A549 (cell line): ENCODE measurements at regions not wholly inside any gene's neighbourhood (a gene's known extent, or its start where the extent isn't known, plus 50 kb on each side); places are given as distances from the start of the nearest gene placed in this dataset.

ENCODE experiments used
- ATAC-seq, 2 experiments: fragments of 200-7000 bp in 1 of 2; fragments of >200 bp in 1 of 2; cut with Nextera tagmentation in 1 of 2; cut with Tn5 transposase in 1 of 2; 3 replicates each; pipeline versions ENCODE4 v1.8.0 to v1.9.1; 2018 to 2020; ENCODE audit warnings: mild to moderate bottlenecking in 1 of 2, moderate library complexity in 1 of 2
- CTCF ChIA-PET: fragments of 300-600 bp; sonication (Branson Sonifier 250); formaldehyde crosslinking; extraction: SDS; loops from one replicate; lab custom pipeline; 2021; ENCODE audit warnings: antibody characterized with exemption, inconsistent platforms; lab: Yijun Ruan, JAX
- POLR2A ChIA-PET: fragments of 350-600 bp; formaldehyde crosslinking; extraction: SDS; loops from one replicate; lab custom pipeline; 2021; ENCODE audit warnings: antibody characterized with exemption, inconsistent platforms; lab: Yijun Ruan, JAX
- DNase-seq, 2 experiments: peaks; one replicate each; pipeline versions ENCODE4 v3.0.0 to v3.0.0-alpha.2; 2011 to 2016; ENCODE audit warnings: low read depth in 1 of 2, low spot score in 1 of 2
- FAIRE-seq: peaks from 2 replicates; lab custom pipeline; 2011; peaks lifted over from hg19 to GRCh38; lab: Jason Lieb, UNC
- H3K27ac ChIP-seq, 2 experiments: fragments of >200 bp; sonication (Bioruptor Twin); formaldehyde crosslinking; 3 replicates each; pipeline ENCODE4 v1.5.1; 2016 to 2017
- H3K4me1 ChIP-seq: fragments of >200 bp; sonication (Bioruptor Twin); formaldehyde crosslinking; 3 replicates; pipeline ENCODE4 v1.6.1; 2016
- H3K4me2 ChIP-seq: fragments of >200 bp; sonication (Bioruptor Twin); formaldehyde crosslinking; 3 replicates; pipeline ENCODE4 v1.6.1; 2016
- H3K4me3 ChIP-seq: fragments of >200 bp; sonication (Bioruptor Twin); formaldehyde crosslinking; 3 replicates; pipeline ENCODE4 v1.5.1; 2016
- H3K9me3 ChIP-seq: fragments of >200 bp; sonication (Bioruptor Twin); formaldehyde crosslinking; 3 replicates; pipeline ENCODE4 v1.6.1; 2016
- BCL3 ChIP-seq: fragments of >200 bp; sonication (Bioruptor Twin); formaldehyde crosslinking; IDR thresholded peaks from 3 replicates; pipeline ENCODE4 v1.6.1; 2016
- CBX2 ChIP-seq: fragments of 200-600 bp; sonication (generic); IDR thresholded peaks from 2 replicates; pipeline ENCODE4 v1.6.1; 2016; ENCODE audit warnings: low read depth, mild to moderate bottlenecking, borderline replicate concordance
- CBX8 ChIP-seq: fragments of 200-600 bp; sonication (generic); IDR thresholded peaks from 2 replicates; pipeline ENCODE4 v1.6.1; 2016
- CHD4 ChIP-seq: fragments of 200-600 bp; sonication (generic); IDR thresholded peaks from 2 replicates; pipeline ENCODE4 v1.6.1; 2016; ENCODE audit warnings: antibody characterized with exemption, mild to moderate bottlenecking, borderline replicate concordance
- EHF ChIP-seq: fragments of 250-450 bp; sonication (Bioruptor Pico); IDR thresholded peaks from 2 replicates; pipeline ENCODE4 v1.5.0; 2020; ENCODE audit warnings: mild to moderate bottlenecking
- FOSB ChIP-seq: fragments of 250-450 bp; sonication (Bioruptor Pico); IDR thresholded peaks from 2 replicates; pipeline ENCODE4 v1.5.0; 2020; ENCODE audit warnings: mild to moderate bottlenecking, moderate library complexity
- FOSL2 ChIP-seq, 2 experiments: fragments of 450-650 bp in 1 of 2; fragments of >200 bp in 1 of 2; sonication (Bioruptor Twin) in 1 of 2; formaldehyde crosslinking; IDR thresholded peaks; 2 replicates each; pipeline versions ENCODE4 v1.5.0 to v1.6.1; 2016 to 2020; ENCODE audit warnings: mild to moderate bottlenecking in 1 of 2, moderate library complexity in 1 of 2
- GATA3 ChIP-seq: IDR thresholded peaks from 2 replicates; pipeline ENCODE4 v1.6.1; 2012; ENCODE audit warnings: borderline replicate concordance
- HDAC2 ChIP-seq: fragments of 200-600 bp; sonication (generic); IDR thresholded peaks from 2 replicates; pipeline ENCODE4 v1.6.1; 2016
- JUN ChIP-seq, 2 experiments: fragments of >200 bp; sonication (Bioruptor Twin); formaldehyde crosslinking; IDR thresholded peaks; 2 replicates in 1 of 2; 3 replicates in 1 of 2; pipeline ENCODE4 v1.6.1; 2016 to 2017
- KDM1A ChIP-seq: fragments of 200-600 bp; sonication (generic); IDR thresholded peaks from 2 replicates; pipeline ENCODE4 v1.6.1; 2016; ENCODE audit warnings: low read depth, mild to moderate bottlenecking
- KDM5A ChIP-seq: fragments of 200-600 bp; sonication (generic); IDR thresholded peaks from 2 replicates; pipeline ENCODE4 v1.6.1; 2016; ENCODE audit warnings: antibody characterized with exemption, mild to moderate bottlenecking
- MAFK ChIP-seq: fragments of 450-650 bp; IDR thresholded peaks from 2 replicates; pipeline ENCODE4 v1.6.1; 2014; ENCODE audit not compliant: partially characterized antibody
- NPAS2 ChIP-seq: fragments of 250-450 bp; sonication (Bioruptor Pico); IDR thresholded peaks from 2 replicates; pipeline ENCODE4 v1.8.0; 2022; ENCODE audit warnings: mild to moderate bottlenecking, moderate library complexity, borderline replicate concordance
- PHF8 ChIP-seq: fragments of 200-600 bp; sonication (generic); IDR thresholded peaks from 2 replicates; pipeline ENCODE4 v1.6.1; 2016; ENCODE audit warnings: low read depth, mild to moderate bottlenecking, antibody characterized with exemption, moderate library complexity, borderline replicate concordance
- RAD21 ChIP-seq, 2 experiments: fragments of >200 bp in 1 of 2; sonication (Bioruptor Twin) in 1 of 2; formaldehyde crosslinking in 1 of 2; IDR thresholded peaks in 1 of 2; conservative IDR thresholded peaks in 1 of 2; 2 replicates in 1 of 2; 3 replicates in 1 of 2; pipeline ENCODE4 v1.6.1; 2012 to 2018; ENCODE audit warnings: inconsistent platforms in 1 of 2
- SREBF2 ChIP-seq: fragments of 450-650 bp; IDR thresholded peaks from 2 replicates; pipeline ENCODE4 v1.6.1; 2014; ENCODE audit warnings: mild to moderate bottlenecking, moderate library complexity
- TFCP2L1 ChIP-seq: fragments of 250-450 bp; sonication (Bioruptor Pico); IDR thresholded peaks from 2 replicates; pipeline ENCODE4 v1.5.0; 2021; ENCODE audit warnings: mild to moderate bottlenecking
- ZNF302 ChIP-seq: fragments of 250-450 bp; sonication (Bioruptor Pico); IDR thresholded peaks from 2 replicates; pipeline ENCODE4 v1.9.0; 2021; ENCODE audit warnings: inconsistent platforms, mild to moderate bottlenecking, moderate library complexity
- WGBS: methylation state at CpG from one replicate; pipeline ENCODE4 v1.1.6; 2017; ENCODE audit errors: missing lambda C conversion rate; 5-methylcytosine and 5-hydroxymethylcytosine counted together
- TF ChIP-seq, protein P1 (sequence below): fragments of >200 bp; sonication (Bioruptor Twin); formaldehyde crosslinking; IDR thresholded peaks from 3 replicates; pipeline ENCODE4 v1.5.1; 2016
- TF ChIP-seq, protein P2 (sequence below): fragments of >200 bp; sonication (Bioruptor Twin); formaldehyde crosslinking; IDR thresholded peaks from 2 replicates; pipeline ENCODE4 v1.6.1; 2016
- TF ChIP-seq, protein P3 (sequence below): fragments of 150-350 bp; IDR thresholded peaks from 2 replicates; pipeline ENCODE4 v1.6.1; 2014; ENCODE audit warnings: low read depth, mild to moderate bottlenecking, low read length

- TF ChIP-seq JUN (IDR thresholded peaks at IDR 0.05) (no peak), BCL3 (no peak), HDAC2 (no peak), ZNF302 (CRISPR knock-in tag) (no peak), PHF8 (no peak), CBX8 (no peak), FOSL2 (IDR thresholded peaks at IDR 0.05) (no peak), FOSL2 (CRISPR knock-in tag; IDR thresholded peaks at IDR 0.05) (no peak)
- ATAC-seq (no peak), FAIRE-seq (no peak), DNase-seq (no peak)
- no peak overlapping the region for H3K4me3 ChIP-seq
- ChIA-PET POLR2A (no interaction called here), CTCF (no interaction called here)
- H3K27ac ChIP-seq = no peak overlapping the region
- WGBS = 48% methylated on average over 4 of the region's 4 CpGs
- no peaks in the 10 kb centered on the region for H3K9me3 ChIP-seq
- no peak overlapping the region for H3K4me2 ChIP-seq
- H3K4me1 ChIP-seq = no peaks in the 10 kb centered on the region
Observed at GRCh38 chr18:74005320-74006109, 142.1 kb downstream of the FBXO15 start.

GRCh38 chr18:73992242-73993022 is 155.2 kb downstream of the FBXO15 start:
- ATAC-seq (no peak), DNase-seq (no peak), FAIRE-seq (no peak)
- H3K27ac ChIP-seq = no peak overlapping the region
- H3K9me3 ChIP-seq = no peaks in the 10 kb centered on the region
- 15% methylated on average over 5 of the region's 5 CpGs for WGBS
- POLR2A ChIA-PET = no interaction called here
- H3K4me2 ChIP-seq = no peak overlapping the region
- TF ChIP-seq, protein P1, sequence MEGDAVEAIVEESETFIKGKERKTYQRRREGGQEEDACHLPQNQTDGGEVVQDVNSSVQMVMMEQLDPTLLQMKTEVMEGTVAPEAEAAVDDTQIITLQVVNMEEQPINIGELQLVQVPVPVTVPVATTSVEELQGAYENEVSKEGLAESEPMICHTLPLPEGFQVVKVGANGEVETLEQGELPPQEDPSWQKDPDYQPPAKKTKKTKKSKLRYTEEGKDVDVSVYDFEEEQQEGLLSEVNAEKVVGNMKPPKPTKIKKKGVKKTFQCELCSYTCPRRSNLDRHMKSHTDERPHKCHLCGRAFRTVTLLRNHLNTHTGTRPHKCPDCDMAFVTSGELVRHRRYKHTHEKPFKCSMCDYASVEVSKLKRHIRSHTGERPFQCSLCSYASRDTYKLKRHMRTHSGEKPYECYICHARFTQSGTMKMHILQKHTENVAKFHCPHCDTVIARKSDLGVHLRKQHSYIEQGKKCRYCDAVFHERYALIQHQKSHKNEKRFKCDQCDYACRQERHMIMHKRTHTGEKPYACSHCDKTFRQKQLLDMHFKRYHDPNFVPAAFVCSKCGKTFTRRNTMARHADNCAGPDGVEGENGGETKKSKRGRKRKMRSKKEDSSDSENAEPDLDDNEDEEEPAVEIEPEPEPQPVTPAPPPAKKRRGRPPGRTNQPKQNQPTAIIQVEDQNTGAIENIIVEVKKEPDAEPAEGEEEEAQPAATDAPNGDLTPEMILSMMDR = no peak
- TF ChIP-seq BCL3 = no peak
- no peak for TF ChIP-seq KDM5A
- TF ChIP-seq CHD4 = no peak
- no peak for TF ChIP-seq FOSB
- no peaks in the 10 kb centered on the region for H3K4me1 ChIP-seq
- CTCF ChIA-PET = interaction anchor here (3.1 kb wide), 1 partner anchor 12 kb away, joined by 12 read pairs; no protein-coding TSS in a partner anchor
- H3K4me3 ChIP-seq = no peak overlapping the region

- Histone ChIP-seq H3K4me1 (no peaks in the 10 kb centered on the region), H3K4me2 (no peak overlapping the region), H3K27ac (no peak overlapping the region), H3K9me3 (no peaks in the 10 kb centered on the region), H3K4me3 (no peak overlapping the region)
- FAIRE-seq = no peak
- POLR2A ChIA-PET = no interaction called here
- 0% methylated on average over 2 of the region's 2 CpGs for WGBS
- no peak for ATAC-seq
- CTCF ChIA-PET = interaction anchor here (3.1 kb wide), 1 partner anchor 11 kb away, joined by 12 read pairs; no protein-coding TSS in a partner anchor
- TF ChIP-seq KDM1A = no peak
- TF ChIP-seq SREBF2 = no peak
- no peak for TF ChIP-seq MAFK
- TF ChIP-seq TFCP2L1 (CRISPR knock-in tag) = no peak
- no peak for TF ChIP-seq RAD21 (conservative IDR thresholded peaks at IDR 0.05 in 1 of 2, IDR thresholded peaks at IDR 0.05 in 1 of 2)
- no peak for TF ChIP-seq GATA3
- TF ChIP-seq NPAS2 (CRISPR knock-in tag) = no peak
- TF ChIP-seq CBX2 = no peak
- TF ChIP-seq, protein P2, sequence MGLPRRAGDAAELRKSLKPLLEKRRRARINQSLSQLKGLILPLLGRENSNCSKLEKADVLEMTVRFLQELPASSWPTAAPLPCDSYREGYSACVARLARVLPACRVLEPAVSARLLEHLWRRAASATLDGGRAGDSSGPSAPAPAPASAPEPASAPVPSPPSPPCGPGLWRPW = no peak
- TF ChIP-seq, protein P3, sequence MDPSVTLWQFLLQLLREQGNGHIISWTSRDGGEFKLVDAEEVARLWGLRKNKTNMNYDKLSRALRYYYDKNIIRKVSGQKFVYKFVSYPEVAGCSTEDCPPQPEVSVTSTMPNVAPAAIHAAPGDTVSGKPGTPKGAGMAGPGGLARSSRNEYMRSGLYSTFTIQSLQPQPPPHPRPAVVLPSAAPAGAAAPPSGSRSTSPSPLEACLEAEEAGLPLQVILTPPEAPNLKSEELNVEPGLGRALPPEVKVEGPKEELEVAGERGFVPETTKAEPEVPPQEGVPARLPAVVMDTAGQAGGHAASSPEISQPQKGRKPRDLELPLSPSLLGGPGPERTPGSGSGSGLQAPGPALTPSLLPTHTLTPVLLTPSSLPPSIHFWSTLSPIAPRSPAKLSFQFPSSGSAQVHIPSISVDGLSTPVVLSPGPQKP = no peak
- TF ChIP-seq EHF (CRISPR knock-in tag) = no peak
- TF ChIP-seq KDM5A = no peak
- no peak for DNase-seq
Observed at GRCh38 chr18:73991570-73991969, 156.1 kb downstream of the FBXO15 start.
